CD4-positive, alpha-beta T cell treated with Interleukin-2 at 100 ng/mL for 4 hours (primary cell): ENCODE measurements at regions not wholly inside any gene's neighbourhood (a gene's known extent, or its start where the extent isn't known, plus 50 kb on each side); places are given as distances from the start of the nearest gene placed in this dataset.

ENCODE experiments used
- DNase-seq: peaks from one replicate; pipeline ENCODE4 v3.0.0-alpha.2; 2020; ENCODE audit warnings: low spot score

DNA sequence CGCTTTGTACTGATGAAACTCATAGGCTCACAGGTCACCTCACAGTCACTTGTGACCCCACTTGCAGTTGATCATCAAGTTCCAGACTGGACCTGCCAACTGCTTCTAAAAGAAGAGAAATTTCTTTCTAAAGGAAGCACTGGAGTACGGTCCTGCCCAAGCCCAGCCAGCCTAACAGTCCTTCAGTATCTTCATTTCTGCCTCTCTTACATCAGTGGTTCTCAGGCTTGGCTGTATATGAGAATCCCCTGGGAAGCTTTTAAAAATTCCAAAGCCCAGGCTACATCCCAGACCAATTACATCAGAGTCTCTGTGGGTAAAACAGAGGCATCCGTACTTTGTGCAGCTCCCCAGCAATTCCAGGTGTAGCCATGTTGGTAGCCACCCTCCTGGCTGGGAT lies 282.1 kb downstream of the NFIB start:
- no peak for DNase-seq

GRCh38 chr9:14031060-14031414 lies 282.9 kb downstream of the NFIB start:
- DNase-seq = no peak

DNA sequence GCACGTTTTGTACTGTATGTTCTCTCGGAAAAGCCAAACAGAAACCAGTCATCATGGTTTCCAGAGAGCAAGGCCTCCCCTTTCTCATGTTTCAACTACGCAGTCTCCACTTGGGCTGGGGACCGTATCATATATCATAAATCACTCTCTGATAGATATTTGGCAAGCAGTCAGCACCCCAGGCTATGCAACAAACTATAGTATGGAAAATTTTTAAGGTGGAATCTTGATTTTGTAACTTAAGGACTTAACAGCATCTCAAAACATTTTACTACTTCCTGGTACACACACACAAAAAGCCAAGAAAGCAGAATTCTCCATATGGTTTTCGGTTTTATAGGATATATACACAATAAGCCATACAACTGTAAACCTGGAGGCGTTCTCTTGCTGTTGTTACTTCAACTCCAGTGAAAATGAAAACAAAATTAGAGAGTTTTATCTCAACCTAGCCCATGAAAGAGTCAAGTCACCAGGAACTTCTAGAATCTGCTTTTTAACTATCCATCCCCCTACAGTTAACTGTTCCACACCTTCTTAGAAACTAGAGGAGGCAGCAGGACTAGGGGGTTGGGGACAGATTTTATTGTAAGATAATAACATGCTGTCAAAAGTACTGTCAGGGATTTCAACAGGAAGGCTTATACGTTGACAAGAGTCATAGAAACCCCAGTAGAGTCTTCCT lies 283.4 kb downstream of the NFIB start:
- no peak for DNase-seq

GRCh38 chr9:14029806-14030374 lies 284.1 kb downstream of the NFIB start:
- DNase-seq = no peak

- DNase-seq = no peak
These were observed 286.7 kb downstream of the NFIB start for GRCh38 chr9:14027116-14027800.

GRCh38 chr9:14025741-14026140 lies 288.2 kb downstream of the NFIB start:
- DNase-seq = no peak

DNA sequence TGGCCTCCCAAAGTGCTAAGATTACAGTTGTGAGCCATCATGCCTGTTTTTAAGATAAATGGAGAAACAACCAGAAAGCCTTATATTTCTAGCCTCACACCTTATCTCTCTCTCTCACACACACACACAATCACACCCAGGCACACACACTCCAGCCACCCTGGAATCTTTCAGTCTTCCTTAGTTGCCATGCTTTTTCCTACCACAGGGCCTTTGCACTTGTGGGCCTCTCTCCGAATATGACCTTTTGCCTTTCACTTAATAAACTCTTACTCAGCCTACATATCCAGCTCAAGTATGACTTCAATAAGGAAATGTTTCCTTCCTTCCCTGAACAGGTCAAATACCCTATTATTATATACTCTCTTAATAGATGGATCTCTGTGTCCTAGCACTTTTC lies 290.7 kb downstream of the NFIB start:
- no peak for DNase-seq

DNA sequence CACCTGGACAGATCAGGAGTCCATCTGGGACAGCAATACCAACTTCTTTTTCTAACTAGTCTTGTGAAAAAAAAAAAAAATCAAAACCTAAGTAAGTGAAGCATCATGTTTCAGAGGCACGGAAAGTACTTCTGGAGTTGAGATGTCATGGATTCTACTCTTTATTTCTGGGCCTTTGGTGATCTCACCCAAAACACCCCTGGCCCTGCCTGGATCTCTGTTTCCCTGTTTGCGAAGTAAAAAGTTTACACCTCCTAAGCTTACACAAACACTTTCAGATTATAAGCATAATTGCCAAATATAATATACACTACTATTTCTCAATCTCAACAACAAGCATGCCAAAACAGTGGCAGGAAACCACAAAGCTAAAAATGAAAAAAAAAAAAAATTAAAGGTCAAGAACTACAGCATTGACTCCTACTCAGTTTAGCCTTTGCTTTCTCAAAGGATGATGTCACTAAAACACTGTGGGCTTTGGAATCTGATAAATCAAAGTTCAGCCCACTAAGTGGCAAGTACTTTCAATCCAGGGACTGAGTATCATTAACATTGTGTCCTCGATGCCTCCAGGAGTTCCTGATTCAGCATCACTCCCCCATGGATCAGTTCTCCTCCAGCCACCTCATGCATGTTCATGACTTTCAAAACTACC lies 291.9 kb downstream of the NFIB start:
- no peak for DNase-seq

GRCh38 chr9:14018081-14018480 lies 295.9 kb downstream of the NFIB start:
- no peak for DNase-seq

- DNase-seq = no peak
These were observed 299.2 kb downstream of the NFIB start for GRCh38 chr9:14014744-14015143.

GRCh38 chr9:14014218-14014617 lies 299.7 kb downstream of the NFIB start:
- no peak for DNase-seq

- DNase-seq = no peak
These were observed 302.0 kb downstream of the NFIB start for GRCh38 chr9:14011799-14012560.

- no peak for DNase-seq
These were observed 306.7 kb downstream of the NFIB start for GRCh38 chr9:14007190-14007769.

GRCh38 chr9:14006386-14007187 lies 307.4 kb downstream of the NFIB start:
- DNase-seq = no peak

- DNase-seq = no peak
These were observed 309.8 kb downstream of the NFIB start for GRCh38 chr9:14004110-14004509.

DNA sequence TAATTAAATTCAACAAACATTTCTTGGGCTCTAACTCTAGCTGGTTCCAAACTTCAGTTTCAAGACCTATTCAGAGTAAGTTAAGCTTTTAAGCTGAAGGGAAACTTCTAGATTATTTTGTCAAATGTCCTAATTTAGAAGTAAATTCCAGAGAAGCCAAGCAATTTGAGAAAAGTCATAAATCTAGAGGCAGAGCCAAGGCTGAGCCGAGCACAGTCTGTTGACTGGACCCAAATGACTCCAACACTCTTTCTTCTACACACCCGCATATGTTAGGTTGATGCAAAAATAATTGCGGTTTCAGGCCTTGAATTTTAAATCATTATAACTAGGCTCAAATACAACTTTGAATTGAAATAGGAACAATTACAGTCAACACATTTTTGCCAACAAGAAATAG lies 319.7 kb downstream of the NFIB start:
- no peak for DNase-seq

DNA sequence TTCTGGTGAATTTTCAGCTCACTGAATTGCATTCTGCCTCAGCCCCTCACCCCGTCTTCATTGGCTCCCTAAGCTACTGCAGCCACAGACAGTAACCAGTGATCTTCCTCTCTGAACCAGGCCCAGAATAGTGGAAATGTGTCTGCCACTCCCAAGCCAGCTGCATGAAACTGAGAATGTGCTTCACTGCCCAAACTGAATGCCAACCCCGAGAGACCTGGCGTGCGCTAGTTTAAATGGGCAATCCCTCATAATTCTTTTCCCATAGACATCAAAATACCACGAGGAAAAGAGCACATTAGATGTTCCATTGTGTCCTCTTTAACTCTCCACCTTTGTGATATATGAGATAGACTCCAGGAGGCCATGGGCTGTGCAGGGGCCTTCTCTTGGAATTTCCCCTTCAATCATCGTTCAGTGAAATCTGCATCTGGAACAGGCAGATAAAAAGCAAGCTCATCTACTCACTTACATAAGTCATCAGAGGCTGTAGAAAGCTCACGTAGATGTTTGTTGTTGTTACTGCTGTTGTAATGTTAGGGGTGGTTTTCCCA lies 320.2 kb downstream of the NFIB start:
- DNase-seq = no peak

- no peak for DNase-seq
These were observed 321.5 kb downstream of the NFIB start for GRCh38 chr9:13992138-13993088.

DNA sequence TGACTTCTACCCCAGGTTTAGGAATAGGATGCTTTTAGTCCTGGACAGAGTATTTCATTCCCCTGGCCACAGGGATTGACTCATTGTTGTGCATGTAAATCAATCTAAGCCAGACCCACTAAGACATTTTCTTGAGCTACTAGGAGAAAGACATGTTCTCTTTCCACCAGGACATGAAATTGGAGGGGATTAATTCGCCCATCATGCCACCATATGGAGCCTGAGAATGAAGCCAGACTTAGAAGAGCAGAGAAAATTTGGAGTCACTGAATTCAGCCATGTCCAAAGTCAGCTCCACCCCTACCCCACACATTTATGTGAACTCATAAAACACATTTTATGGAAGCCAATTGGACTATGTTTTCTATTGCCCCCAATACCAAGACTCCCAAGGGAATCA lies 322.5 kb downstream of the NFIB start:
- no peak for DNase-seq

- no peak for DNase-seq
These were observed 322.9 kb downstream of the NFIB start for GRCh38 chr9:13990994-13991393.
